Liver (tissue), 8 donors: ENCODE measurements at regions not wholly inside any gene's neighbourhood (a gene's known extent, or its start where the extent isn't known, plus 50 kb on each side); places are given as distances from the start of the nearest gene placed in this dataset.

Experiments used
- DNase-seq: peaks from one replicate; pipeline ENCODE4 v3.0.0-alpha.2; 2017; ENCODE audit warnings: low spot score
- H3K27ac ChIP-seq, 2 donors: one replicate each; pipeline ENCODE4 v1.7.0; 2013; ENCODE audit warnings: inconsistent platforms in 2 of 2, low read length in 2 of 2, control low read depth in 1 of 2, low read depth in 1 of 2, mild to moderate bottlenecking in 1 of 2
- H3K27me3 ChIP-seq, 4 donors: one replicate each; pipeline versions ENCODE4 v1.6.1 to v1.7.0; 2013; ENCODE audit warnings: low read length in 3 of 4, inconsistent platforms in 1 of 4, mild to moderate bottlenecking in 1 of 4, moderate library complexity in 1 of 4; ENCODE audit not compliant: control insufficient read depth in 4 of 4, insufficient read depth in 4 of 4
- H3K36me3 ChIP-seq, 4 donors: one replicate each; pipeline versions ENCODE4 v1.6.1 to v1.7.0; 2013; ENCODE audit warnings: low read length in 3 of 4, mild to moderate bottlenecking in 3 of 4, low read depth in 1 of 4, moderate library complexity in 1 of 4; ENCODE audit not compliant: control insufficient read depth in 4 of 4, insufficient read depth in 3 of 4
- H3K4me1 ChIP-seq, 4 donors: one replicate each; pipeline versions ENCODE4 v1.6.1 to v1.7.0; 2013; ENCODE audit warnings: low read length in 3 of 4, mild to moderate bottlenecking in 3 of 4, moderate library complexity in 1 of 4; ENCODE audit not compliant: control insufficient read depth in 4 of 4, insufficient read depth in 4 of 4
- H3K4me3 ChIP-seq, 3 donors: one replicate each; pipeline versions ENCODE4 v1.6.1 to v1.7.0; 2013; ENCODE audit warnings: low read length in 3 of 3, control low read depth in 1 of 3, low read depth in 1 of 3, mild to moderate bottlenecking in 1 of 3
- H3K9ac ChIP-seq, 2 donors: one replicate each; pipeline ENCODE4 v1.7.0; 2013; ENCODE audit warnings: low read length in 2 of 2, mild to moderate bottlenecking in 2 of 2, moderate library complexity in 2 of 2, control low read depth in 1 of 2, low read depth in 1 of 2
- H3K9me3 ChIP-seq, 4 donors: one replicate each; pipeline versions ENCODE4 v1.6.1 to v1.7.0; 2013; ENCODE audit warnings: low read length in 3 of 4; ENCODE audit not compliant: control insufficient read depth in 4 of 4
- ATF3 ChIP-seq: IDR thresholded peaks from 2 replicates; pipeline ENCODE4 v1.6.1; 2016; ENCODE audit warnings: antibody characterized with exemption
- CTCF ChIP-seq: fragments of 150-350 bp; IDR thresholded peaks from 2 replicates; pipeline ENCODE4 v1.5.1; 2017; ENCODE audit warnings: improper control_type of control experiment, low read depth, low read length; ENCODE audit not compliant: missing input control
- EGR1 ChIP-seq, 2 donors: IDR thresholded peaks; 2 replicates each; pipeline ENCODE4 v1.6.1; 2016 to 2018; ENCODE audit warnings: antibody characterized with exemption in 2 of 2, low read depth in 2 of 2
- FOXA1 ChIP-seq: IDR thresholded peaks from 2 replicates; pipeline ENCODE4 v1.6.1; 2016; ENCODE audit warnings: antibody characterized with exemption
- FOXA2 ChIP-seq: IDR thresholded peaks from 2 replicates; pipeline ENCODE4 v1.6.1; 2016; ENCODE audit warnings: antibody characterized with exemption
- GABPA ChIP-seq, 2 donors: IDR thresholded peaks in 1 of 2; conservative IDR thresholded peaks in 1 of 2; 2 replicates each; pipeline ENCODE4 v1.6.1; 2016; ENCODE audit warnings: antibody characterized with exemption in 2 of 2, mild to moderate bottlenecking in 1 of 2, moderate library complexity in 1 of 2
- HNF4A ChIP-seq, 2 donors: conservative IDR thresholded peaks; 2 replicates each; pipeline ENCODE4 v1.6.1; 2016; ENCODE audit warnings: antibody characterized with exemption in 2 of 2, mild to moderate bottlenecking in 2 of 2
- HNF4G ChIP-seq: IDR thresholded peaks from 2 replicates; pipeline ENCODE4 v1.6.1; 2016; ENCODE audit warnings: antibody characterized with exemption
- JUND ChIP-seq, 2 donors: IDR thresholded peaks; 2 replicates each; pipeline ENCODE4 v1.6.1; 2016; ENCODE audit warnings: antibody characterized with exemption in 2 of 2
- MAX ChIP-seq: IDR thresholded peaks from 2 replicates; pipeline ENCODE4 v1.6.1; 2016; ENCODE audit warnings: antibody characterized with exemption
- NR2F2 ChIP-seq: IDR thresholded peaks from 2 replicates; pipeline ENCODE4 v1.6.1; 2016; ENCODE audit warnings: antibody characterized with exemption
- RAD21 ChIP-seq, 2 donors: IDR thresholded peaks; 2 replicates each; pipeline ENCODE4 v1.6.1; 2016; ENCODE audit warnings: antibody characterized with exemption in 2 of 2, mild to moderate bottlenecking in 2 of 2
- REST ChIP-seq: IDR thresholded peaks from 2 replicates; pipeline ENCODE4 v1.6.1; 2016; ENCODE audit warnings: antibody characterized with exemption, mild to moderate bottlenecking
- RXRA ChIP-seq, 2 donors: IDR thresholded peaks; 2 replicates each; pipeline ENCODE4 v1.6.1; 2017 to 2018; ENCODE audit warnings: antibody characterized with exemption in 2 of 2, mild to moderate bottlenecking in 1 of 2
- SP1 ChIP-seq: IDR thresholded peaks from 2 replicates; pipeline ENCODE4 v1.6.1; 2018; ENCODE audit warnings: antibody characterized with exemption, mild to moderate bottlenecking
- TAF1 ChIP-seq: conservative IDR thresholded peaks from 2 replicates; pipeline ENCODE4 v1.6.1; 2016; ENCODE audit warnings: antibody characterized with exemption, mild to moderate bottlenecking
- YY1 ChIP-seq: IDR thresholded peaks from 2 replicates; pipeline ENCODE4 v1.6.1; 2016; ENCODE audit warnings: antibody characterized with exemption, mild to moderate bottlenecking
- ZBTB33 ChIP-seq: IDR thresholded peaks from 2 replicates; pipeline ENCODE4 v1.6.1; 2016; ENCODE audit warnings: antibody characterized with exemption
- WGBS: extraction: QIAGEN DNeasy Blood & Tissue Kit; methylation state at CpG from one replicate; pipeline ENCODE4 v1.1.7; 2013; 5-methylcytosine and 5-hydroxymethylcytosine counted together
- donor health status: healthy.
- donor health status: healthy.
- donor health status: healthy.
- donor health status: healthy.
- donor health status: healthy.

- Histone ChIP-seq H3K4me1 (no peaks in the 10 kb centered on the region), H3K27ac (no peak overlapping the region), H3K9ac (no peak overlapping the region), H3K27me3 (peaks cover 0 to 5% (median 0%) of the 10 kb centered on the region in 4 donors), H3K9me3 (peaks cover 0 to 1% (median 0%) of the 10 kb centered on the region in 4 donors), H3K36me3 (no peaks in the 10 kb centered on the region), H3K4me3 (no peak overlapping the region)
- WGBS: 90% methylated on average over 1 of the region's 1 CpG
- no peak for TF ChIP-seq ZBTB33
- no peak for TF ChIP-seq NR2F2
- TF ChIP-seq JUND (IDR thresholded peaks at IDR 0.05): no peak
- no peak for TF ChIP-seq TAF1
- TF ChIP-seq MAX: no peak
- TF ChIP-seq CTCF: no peak
- no peak for TF ChIP-seq SP1
- no peak for TF ChIP-seq HNF4G
- no peak for TF ChIP-seq EGR1 (IDR thresholded peaks at IDR 0.05; ENCODE audit: low read depth in 2 of 2)
- TF ChIP-seq ATF3: no peak
- TF ChIP-seq REST: no peak
- TF ChIP-seq FOXA2: no peak
- TF ChIP-seq YY1: no peak
- TF ChIP-seq FOXA1: no peak
- no peak for TF ChIP-seq HNF4A (conservative IDR thresholded peaks at IDR 0.05)
- no peak for TF ChIP-seq RXRA (IDR thresholded peaks at IDR 0.05)
- no peak for TF ChIP-seq GABPA (IDR thresholded peaks at IDR 0.05 in 1 of 2, conservative IDR thresholded peaks at IDR 0.05 in 1 of 2)
- TF ChIP-seq RAD21 (IDR thresholded peaks at IDR 0.05): no peak
- no peak for DNase-seq
Measured at GRCh38 chr5:143913008-143913752, 101.2 kb downstream of the HMHB1 start.
